ENCODE measurements at regions not wholly inside any gene's neighbourhood (a gene's known extent, or its start where the extent isn't known, plus 50 kb on each side); places are given as distances from the start of the nearest gene placed in this dataset.

DNA sequence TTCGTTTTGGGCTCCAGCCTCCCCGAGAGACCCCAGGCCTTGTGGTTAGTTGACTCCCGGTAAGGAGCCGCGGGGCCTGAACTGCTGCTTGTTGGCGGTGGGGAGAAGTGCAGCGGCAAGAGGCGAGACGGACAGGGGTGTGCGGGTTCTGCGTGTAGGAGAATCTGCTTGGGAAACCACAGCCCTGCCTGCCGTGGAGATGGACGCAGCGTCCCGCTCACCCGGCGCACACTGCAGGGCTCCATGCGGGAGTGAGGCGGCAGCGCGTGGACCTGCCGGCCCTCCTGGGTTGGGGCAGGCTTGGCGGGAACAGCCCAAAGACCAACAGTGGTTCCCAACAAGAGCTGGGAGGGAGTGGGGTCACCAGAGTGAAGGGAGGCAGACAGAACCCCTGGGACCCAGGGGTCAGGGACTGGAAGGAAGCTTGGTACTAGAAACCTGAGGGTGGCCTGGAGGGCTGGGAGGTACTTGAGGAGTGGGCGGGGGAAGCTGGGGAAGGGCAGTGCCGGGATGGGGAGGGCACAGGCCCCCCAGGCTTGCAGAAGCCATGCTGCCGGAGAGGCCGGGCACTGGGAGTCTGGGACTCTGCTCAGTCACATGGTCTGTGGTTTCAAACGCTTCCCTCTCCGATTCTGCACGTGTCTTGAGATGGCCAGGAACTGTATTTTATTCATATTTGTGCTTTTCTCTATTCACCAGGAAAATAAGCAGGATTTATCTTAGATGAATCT is 70.8 kb downstream of the RGS12 start:
- TF ChIP-seq, protein P1, sequence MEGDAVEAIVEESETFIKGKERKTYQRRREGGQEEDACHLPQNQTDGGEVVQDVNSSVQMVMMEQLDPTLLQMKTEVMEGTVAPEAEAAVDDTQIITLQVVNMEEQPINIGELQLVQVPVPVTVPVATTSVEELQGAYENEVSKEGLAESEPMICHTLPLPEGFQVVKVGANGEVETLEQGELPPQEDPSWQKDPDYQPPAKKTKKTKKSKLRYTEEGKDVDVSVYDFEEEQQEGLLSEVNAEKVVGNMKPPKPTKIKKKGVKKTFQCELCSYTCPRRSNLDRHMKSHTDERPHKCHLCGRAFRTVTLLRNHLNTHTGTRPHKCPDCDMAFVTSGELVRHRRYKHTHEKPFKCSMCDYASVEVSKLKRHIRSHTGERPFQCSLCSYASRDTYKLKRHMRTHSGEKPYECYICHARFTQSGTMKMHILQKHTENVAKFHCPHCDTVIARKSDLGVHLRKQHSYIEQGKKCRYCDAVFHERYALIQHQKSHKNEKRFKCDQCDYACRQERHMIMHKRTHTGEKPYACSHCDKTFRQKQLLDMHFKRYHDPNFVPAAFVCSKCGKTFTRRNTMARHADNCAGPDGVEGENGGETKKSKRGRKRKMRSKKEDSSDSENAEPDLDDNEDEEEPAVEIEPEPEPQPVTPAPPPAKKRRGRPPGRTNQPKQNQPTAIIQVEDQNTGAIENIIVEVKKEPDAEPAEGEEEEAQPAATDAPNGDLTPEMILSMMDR (IDR thresholded peaks at IDR 0.05; ENCODE audit: low read length), result no peak
- no peak for TF ChIP-seq EZH2 (IDR thresholded peaks at IDR 0.05; ENCODE audit: borderline replicate concordance, low read length)
- no peak overlapping the region for H3K4me2 ChIP-seq (ENCODE audit: low read length)
- H3K9me3 ChIP-seq (ENCODE audit: low read length), result no peaks in the 10 kb centered on the region
- no peaks in the 10 kb centered on the region for H3F3A ChIP-seq (ENCODE audit: insufficient read depth, low read length)
- no peaks in the 10 kb centered on the region for H3K79me2 ChIP-seq (ENCODE audit: insufficient read depth, low read length)
- no peak overlapping the region for H2AFZ ChIP-seq (ENCODE audit: low read length)
- H3K4me3 ChIP-seq (ENCODE audit: low read depth, low read length, poor library complexity, severe bottlenecking), result no peak overlapping the region
- no peaks in the 10 kb centered on the region for H3K36me3 ChIP-seq (ENCODE audit: insufficient read depth, low read length)
- no peaks in the 10 kb centered on the region for H3K4me1 ChIP-seq (ENCODE audit: insufficient read depth, low read length, severe bottlenecking)
- no peaks in the 10 kb centered on the region for H3K9me2 ChIP-seq (ENCODE audit: low read depth, low read length)
- H3K27me3 ChIP-seq (ENCODE audit: insufficient read depth, low read length), result no peaks in the 10 kb centered on the region
- no peaks in the 10 kb centered on the region for H4K20me1 ChIP-seq (ENCODE audit: insufficient read depth, low read length)
- H3K27ac ChIP-seq (ENCODE audit: low read depth, low read length, poor library complexity, severe bottlenecking), result no peak overlapping the region
- H3K9ac ChIP-seq (ENCODE audit: low read length), result no peak overlapping the region

- Histone ChIP-seq H3K4me3 (ENCODE audit: low read depth, low read length, poor library complexity, severe bottlenecking) (no peak overlapping the region), H3F3A (ENCODE audit: insufficient read depth, low read length) (no peaks in the 10 kb centered on the region), H3K4me1 (ENCODE audit: insufficient read depth, low read length, severe bottlenecking) (no peaks in the 10 kb centered on the region), H3K9ac (ENCODE audit: low read length) (no peak overlapping the region), H3K9me3 (ENCODE audit: low read length) (no peaks in the 10 kb centered on the region), H3K9me2 (ENCODE audit: low read depth, low read length) (no peaks in the 10 kb centered on the region), H2AFZ (ENCODE audit: low read length) (no peak overlapping the region), H4K20me1 (ENCODE audit: insufficient read depth, low read length) (no peaks in the 10 kb centered on the region), H3K27me3 (ENCODE audit: insufficient read depth, low read length) (no peaks in the 10 kb centered on the region), H3K79me2 (ENCODE audit: insufficient read depth, low read length) (no peaks in the 10 kb centered on the region), H3K4me2 (ENCODE audit: low read length) (no peak overlapping the region), H3K27ac (ENCODE audit: low read depth, low read length, poor library complexity, severe bottlenecking) (no peak overlapping the region), H3K36me3 (ENCODE audit: insufficient read depth, low read length) (no peaks in the 10 kb centered on the region)
- TF ChIP-seq, protein P1 (IDR thresholded peaks at IDR 0.05; ENCODE audit: low read length), result no peak
- TF ChIP-seq EZH2 (IDR thresholded peaks at IDR 0.05; ENCODE audit: borderline replicate concordance, low read length), result no peak
These were observed 71.4 kb downstream of the RGS12 start for GRCh38 chr4:3364199-3364598.

DNA sequence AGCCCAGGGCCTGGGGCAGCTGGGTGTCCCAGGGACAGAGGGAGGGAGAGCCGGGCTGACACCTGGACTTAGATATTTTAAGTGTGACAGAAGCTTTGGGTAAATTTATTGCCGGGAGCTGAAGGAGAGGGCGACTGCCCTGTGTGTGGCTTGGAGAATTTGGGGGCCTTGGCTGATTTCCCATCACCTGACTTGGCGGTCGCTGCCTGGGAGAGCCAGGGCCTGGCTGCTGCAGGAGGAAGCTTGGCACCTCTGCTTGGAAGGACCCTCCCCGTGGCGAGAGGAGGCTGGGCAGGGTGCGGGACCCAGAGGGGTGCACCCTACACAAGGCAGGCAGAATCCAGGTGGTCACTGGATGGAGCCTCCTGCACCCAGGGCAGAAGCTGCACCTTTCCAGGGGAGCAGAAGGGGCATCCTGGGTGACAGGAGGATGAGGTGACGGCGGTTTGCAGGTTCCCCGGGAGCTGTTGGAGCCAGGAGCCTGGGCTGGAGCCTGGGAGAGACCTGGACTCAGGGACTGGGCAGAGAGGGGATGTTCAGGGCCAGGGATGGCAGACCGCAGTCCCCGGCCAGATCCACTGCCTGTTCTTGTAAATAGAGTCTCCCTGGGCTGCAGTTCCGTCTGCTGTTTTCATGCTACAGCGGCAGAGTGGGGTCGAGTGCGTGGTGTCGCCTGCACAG is 72.0 kb downstream of the RGS12 start:
- TF ChIP-seq EZH2 (IDR thresholded peaks at IDR 0.05; ENCODE audit: borderline replicate concordance, low read length), result no peak
- TF ChIP-seq, protein P1 (IDR thresholded peaks at IDR 0.05; ENCODE audit: low read length), result no peak
- Histone ChIP-seq H3F3A (ENCODE audit: insufficient read depth, low read length) (no peaks in the 10 kb centered on the region), H3K4me2 (ENCODE audit: low read length) (no peak overlapping the region), H3K27ac (ENCODE audit: low read depth, low read length, poor library complexity, severe bottlenecking) (no peak overlapping the region), H3K79me2 (ENCODE audit: insufficient read depth, low read length) (no peaks in the 10 kb centered on the region), H3K9me3 (ENCODE audit: low read length) (no peaks in the 10 kb centered on the region), H3K36me3 (ENCODE audit: insufficient read depth, low read length) (no peaks in the 10 kb centered on the region), H3K27me3 (ENCODE audit: insufficient read depth, low read length) (no peaks in the 10 kb centered on the region), H3K4me3 (ENCODE audit: low read depth, low read length, poor library complexity, severe bottlenecking) (no peak overlapping the region), H4K20me1 (ENCODE audit: insufficient read depth, low read length) (no peaks in the 10 kb centered on the region), H3K9ac (ENCODE audit: low read length) (no peak overlapping the region), H2AFZ (ENCODE audit: low read length) (no peak overlapping the region), H3K4me1 (ENCODE audit: insufficient read depth, low read length, severe bottlenecking) (no peaks in the 10 kb centered on the region), H3K9me2 (ENCODE audit: low read depth, low read length) (no peaks in the 10 kb centered on the region)
